ENCODE measurements at regions not wholly inside any gene's neighbourhood (a gene's known extent, or its start where the extent isn't known, plus 50 kb on each side); places are given as distances from the start of the nearest gene placed in this dataset.

DNA sequence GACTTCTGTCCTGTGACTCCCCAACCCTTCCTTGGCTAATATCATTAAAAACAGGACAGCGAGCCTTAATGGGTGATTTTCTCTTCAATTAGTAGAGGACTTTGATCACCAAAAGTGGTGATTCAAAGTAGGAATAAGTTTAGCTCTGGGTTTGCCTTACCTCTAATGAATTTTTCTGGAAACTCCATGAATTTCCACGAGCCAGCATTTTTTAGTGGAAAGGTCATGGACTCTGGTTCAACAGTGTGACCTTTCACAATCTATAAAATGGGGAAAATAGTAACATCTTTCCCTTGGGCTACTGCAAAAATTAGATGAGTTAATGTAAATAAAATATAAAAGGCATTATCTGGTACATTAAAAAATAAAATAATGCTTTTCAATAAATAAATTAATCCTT is 417.8 kb upstream of the NR2F2 start:
- TF ChIP-seq YY1 (IDR thresholded peaks at IDR 0.05; ENCODE audit: insufficient read depth, insufficient read length) (no peak), ZNF274 (IDR thresholded peaks at IDR 0.05; ENCODE audit: low read depth, low read length) (no peak)
